DMS53 (cell line): ENCODE measurements at regions not wholly inside any gene's neighbourhood (a gene's known extent, or its start where the extent isn't known, plus 50 kb on each side); places are given as distances from the start of the nearest gene placed in this dataset.
A peak's percentile ranks its signal among the peaks of the same experiment; 100 is the strongest.
"Not testable (repeated sequence)": the region's sequence is repeated elsewhere in the genome, so short reads cannot be mapped to it uniquely, and the experiment has no call there.

Experiments
- DNase-seq: peaks from one replicate; lab custom pipeline; 2025; lab: John Stamatoyannopoulos, UW

GRCh38 chrX:74251006-74251930 is 52.7 kb upstream of the ZCCHC13 start:
- no peak for DNase-seq

- no peak for DNase-seq
Measured at GRCh38 chrX:74250574-74250973, 53.4 kb upstream of the ZCCHC13 start.

GRCh38 chrX:74249963-74250362 is 54.0 kb upstream of the ZCCHC13 start:
- DNase-seq, result no peak

GRCh38 chrX:74248889-74249288 is 55.1 kb upstream of the ZCCHC13 start:
- DNase-seq, result no peak

GRCh38 chrX:74246524-74246923 is 57.5 kb upstream of the ZCCHC13 start:
- DNase-seq, result no peak

- DNase-seq, result no peak
Measured at GRCh38 chrX:74242484-74243138, 61.4 kb upstream of the ZCCHC13 start.

- DNase-seq, result no peak
Measured at GRCh38 chrX:74242050-74242449, 61.9 kb upstream of the ZCCHC13 start.

- DNase-seq, result no peak
Measured at GRCh38 chrX:74238771-74239170, 65.2 kb upstream of the ZCCHC13 start.

GRCh38 chrX:74234818-74235217 is 69.2 kb upstream of the ZCCHC13 start:
- DNase-seq, result peak; percentile 24

GRCh38 chrX:74232859-74233258 is 71.1 kb upstream of the ZCCHC13 start:
- DNase-seq, result peak; percentile 32

GRCh38 chrX:74231625-74232024 is 72.4 kb upstream of the ZCCHC13 start:
- DNase-seq, result no peak

GRCh38 chrX:74230094-74230493 is 73.9 kb upstream of the ZCCHC13 start:
- no peak for DNase-seq

GRCh38 chrX:74225111-74225510 is 78.9 kb upstream of the ZCCHC13 start:
- no peak for DNase-seq

GRCh38 chrX:74220277-74220676 is 83.7 kb upstream of the ZCCHC13 start:
- no peak for DNase-seq

- no peak for DNase-seq
Measured at GRCh38 chrX:74218895-74219294, 85.1 kb upstream of the ZCCHC13 start.

GRCh38 chrX:74216421-74216820 is 87.6 kb upstream of the ZCCHC13 start:
- no peak for DNase-seq

GRCh38 chrX:74211911-74212310 is 92.1 kb upstream of the ZCCHC13 start:
- no peak for DNase-seq

GRCh38 chrX:74207539-74207938 is 96.4 kb upstream of the ZCCHC13 start:
- no peak for DNase-seq

- no peak for DNase-seq
Measured at GRCh38 chrX:74195605-74196004, 108.4 kb upstream of the ZCCHC13 start.

- no peak for DNase-seq
Measured at GRCh38 chrX:74195120-74195519, 108.9 kb upstream of the ZCCHC13 start.

GRCh38 chrX:74187211-74187610 is 116.8 kb upstream of the ZCCHC13 start:
- DNase-seq, result no peak

GRCh38 chrX:74183047-74183446 is 120.9 kb upstream of the ZCCHC13 start:
- not testable (repeated sequence) for DNase-seq

- not testable (repeated sequence) for DNase-seq
Measured at GRCh38 chrX:74181976-74182375, 122.0 kb upstream of the ZCCHC13 start.
